ENCODE measurements at regions not wholly inside any gene's neighbourhood (a gene's known extent, or its start where the extent isn't known, plus 50 kb on each side); places are given as distances from the start of the nearest gene placed in this dataset.

DNA sequence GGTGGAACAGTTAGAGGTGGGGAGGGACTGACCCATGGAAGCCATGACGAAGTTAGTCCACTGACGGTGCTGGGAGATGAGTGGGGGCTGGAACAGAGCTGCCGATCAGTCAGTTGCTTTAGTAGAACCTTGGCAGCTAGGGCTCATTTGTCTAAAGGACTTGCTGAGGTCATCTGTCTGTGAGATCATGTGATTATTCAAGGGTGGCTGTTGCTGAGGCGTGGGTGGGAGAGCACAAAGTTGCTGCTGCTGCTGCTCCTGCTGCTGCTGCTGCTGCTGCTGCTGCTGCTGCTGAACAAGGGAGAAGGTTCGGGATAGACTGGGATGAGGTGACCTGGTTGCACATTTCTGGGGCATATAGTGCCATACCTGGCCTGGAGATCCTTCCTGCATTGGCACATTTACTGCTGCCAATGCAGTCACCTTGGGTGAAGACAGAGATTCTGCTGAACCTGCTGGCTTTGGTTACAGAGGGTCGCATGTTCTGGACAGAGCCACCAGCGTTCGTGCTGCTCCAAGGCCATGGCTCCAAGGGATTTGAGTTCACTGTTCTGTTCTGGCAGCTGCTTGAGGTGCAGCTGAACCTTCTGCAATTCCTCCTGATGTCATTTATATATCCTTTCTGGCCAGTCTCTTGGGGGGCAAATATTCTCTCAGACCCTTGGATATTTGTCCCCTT, 840.5 kb downstream of the HACE1 start:
- TF ChIP-seq, protein P1, sequence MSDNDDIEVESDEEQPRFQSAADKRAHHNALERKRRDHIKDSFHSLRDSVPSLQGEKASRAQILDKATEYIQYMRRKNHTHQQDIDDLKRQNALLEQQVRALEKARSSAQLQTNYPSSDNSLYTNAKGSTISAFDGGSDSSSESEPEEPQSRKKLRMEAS (IDR thresholded peaks at IDR 0.05; ENCODE audit: low read depth), result no peak
- TF ChIP-seq, protein P2, sequence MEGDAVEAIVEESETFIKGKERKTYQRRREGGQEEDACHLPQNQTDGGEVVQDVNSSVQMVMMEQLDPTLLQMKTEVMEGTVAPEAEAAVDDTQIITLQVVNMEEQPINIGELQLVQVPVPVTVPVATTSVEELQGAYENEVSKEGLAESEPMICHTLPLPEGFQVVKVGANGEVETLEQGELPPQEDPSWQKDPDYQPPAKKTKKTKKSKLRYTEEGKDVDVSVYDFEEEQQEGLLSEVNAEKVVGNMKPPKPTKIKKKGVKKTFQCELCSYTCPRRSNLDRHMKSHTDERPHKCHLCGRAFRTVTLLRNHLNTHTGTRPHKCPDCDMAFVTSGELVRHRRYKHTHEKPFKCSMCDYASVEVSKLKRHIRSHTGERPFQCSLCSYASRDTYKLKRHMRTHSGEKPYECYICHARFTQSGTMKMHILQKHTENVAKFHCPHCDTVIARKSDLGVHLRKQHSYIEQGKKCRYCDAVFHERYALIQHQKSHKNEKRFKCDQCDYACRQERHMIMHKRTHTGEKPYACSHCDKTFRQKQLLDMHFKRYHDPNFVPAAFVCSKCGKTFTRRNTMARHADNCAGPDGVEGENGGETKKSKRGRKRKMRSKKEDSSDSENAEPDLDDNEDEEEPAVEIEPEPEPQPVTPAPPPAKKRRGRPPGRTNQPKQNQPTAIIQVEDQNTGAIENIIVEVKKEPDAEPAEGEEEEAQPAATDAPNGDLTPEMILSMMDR (IDR thresholded peaks at IDR 0.05), result no peak
- no peak for TF ChIP-seq NFIC (IDR thresholded peaks at IDR 0.05; ENCODE audit: borderline replicate concordance)
- TF ChIP-seq GATA2 (CRISPR knock-in tag; IDR thresholded peaks at IDR 0.05), result no peak
- TF ChIP-seq, protein P3, sequence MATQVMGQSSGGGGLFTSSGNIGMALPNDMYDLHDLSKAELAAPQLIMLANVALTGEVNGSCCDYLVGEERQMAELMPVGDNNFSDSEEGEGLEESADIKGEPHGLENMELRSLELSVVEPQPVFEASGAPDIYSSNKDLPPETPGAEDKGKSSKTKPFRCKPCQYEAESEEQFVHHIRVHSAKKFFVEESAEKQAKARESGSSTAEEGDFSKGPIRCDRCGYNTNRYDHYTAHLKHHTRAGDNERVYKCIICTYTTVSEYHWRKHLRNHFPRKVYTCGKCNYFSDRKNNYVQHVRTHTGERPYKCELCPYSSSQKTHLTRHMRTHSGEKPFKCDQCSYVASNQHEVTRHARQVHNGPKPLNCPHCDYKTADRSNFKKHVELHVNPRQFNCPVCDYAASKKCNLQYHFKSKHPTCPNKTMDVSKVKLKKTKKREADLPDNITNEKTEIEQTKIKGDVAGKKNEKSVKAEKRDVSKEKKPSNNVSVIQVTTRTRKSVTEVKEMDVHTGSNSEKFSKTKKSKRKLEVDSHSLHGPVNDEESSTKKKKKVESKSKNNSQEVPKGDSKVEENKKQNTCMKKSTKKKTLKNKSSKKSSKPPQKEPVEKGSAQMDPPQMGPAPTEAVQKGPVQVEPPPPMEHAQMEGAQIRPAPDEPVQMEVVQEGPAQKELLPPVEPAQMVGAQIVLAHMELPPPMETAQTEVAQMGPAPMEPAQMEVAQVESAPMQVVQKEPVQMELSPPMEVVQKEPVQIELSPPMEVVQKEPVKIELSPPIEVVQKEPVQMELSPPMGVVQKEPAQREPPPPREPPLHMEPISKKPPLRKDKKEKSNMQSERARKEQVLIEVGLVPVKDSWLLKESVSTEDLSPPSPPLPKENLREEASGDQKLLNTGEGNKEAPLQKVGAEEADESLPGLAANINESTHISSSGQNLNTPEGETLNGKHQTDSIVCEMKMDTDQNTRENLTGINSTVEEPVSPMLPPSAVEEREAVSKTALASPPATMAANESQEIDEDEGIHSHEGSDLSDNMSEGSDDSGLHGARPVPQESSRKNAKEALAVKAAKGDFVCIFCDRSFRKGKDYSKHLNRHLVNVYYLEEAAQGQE (IDR thresholded peaks at IDR 0.05; ENCODE audit: low read depth, low read length), result no peak
- no peak for TF ChIP-seq JUND (IDR thresholded peaks at IDR 0.05)
- TF ChIP-seq RFX5 (IDR thresholded peaks at IDR 0.05; ENCODE audit: low read length), result no peak
- TF ChIP-seq TAF1 (IDR thresholded peaks at IDR 0.05; ENCODE audit: borderline replicate concordance, low read depth, low read length), result no peak
- no peak for TF ChIP-seq EP300 (IDR thresholded peaks at IDR 0.05; ENCODE audit: borderline replicate concordance in 1 of 2, low read depth in 1 of 2, low read length in 1 of 2)
